GM23338 (cell line): ENCODE measurements at regions not wholly inside any gene's neighbourhood (a gene's known extent, or its start where the extent isn't known, plus 50 kb on each side); places are given as distances from the start of the nearest gene placed in this dataset.

Experiments
- CREB1 ChIP-seq: fragments of 250-450 bp; sonication (Bioruptor Pico); IDR thresholded peaks from 2 replicates; pipeline ENCODE4 v1.5.0; 2020; ENCODE audit warnings: low read depth, mild to moderate bottlenecking, moderate library complexity
- CTCF ChIP-seq, 2 experiments: fragments of 200-600 bp in 1 of 2; sonication (generic) in 1 of 2; conservative IDR thresholded peaks; 2 replicates each; pipeline versions ENCODE4 v1.5.1 to v1.6.1; 2016 to 2017; ENCODE audit warnings: antibody characterized with exemption in 2 of 2, low read depth in 2 of 2, mild to moderate bottlenecking in 2 of 2, moderate library complexity in 1 of 2
- ETS1 ChIP-seq: IDR thresholded peaks from 2 replicates; pipeline ENCODE4 v1.6.1; 2016; ENCODE audit warnings: antibody characterized with exemption
- EZH2 ChIP-seq: fragments of 200-600 bp; sonication (generic); IDR thresholded peaks from one replicate; pipeline ENCODE4 v1.8.0; 2017; ENCODE audit warnings: antibody characterized with exemption, mild to moderate bottlenecking, low read depth; ENCODE audit not compliant: unreplicated experiment
- EZH2phosphoT487 ChIP-seq: fragments of 200-600 bp; sonication (generic); IDR thresholded peaks from one replicate; pipeline ENCODE4 v1.8.1; 2018; ENCODE audit warnings: antibody characterized with exemption; ENCODE audit not compliant: unreplicated experiment
- JUNB ChIP-seq: IDR thresholded peaks from one replicate; pipeline ENCODE4 v1.6.1; 2016; ENCODE audit warnings: antibody characterized with exemption; ENCODE audit not compliant: unreplicated experiment
- NANOG ChIP-seq: IDR thresholded peaks from 2 replicates; pipeline ENCODE4 v1.6.1; 2016; ENCODE audit warnings: antibody characterized with exemption, borderline replicate concordance
- POLR2AphosphoS5 ChIP-seq: IDR thresholded peaks from 2 replicates; pipeline ENCODE4 v1.6.1; 2016; ENCODE audit warnings: antibody characterized with exemption, low read depth
- REST ChIP-seq: IDR thresholded peaks from one replicate; pipeline ENCODE4 v1.6.1; 2018; ENCODE audit warnings: antibody characterized with exemption; ENCODE audit not compliant: unreplicated experiment
- STAT1 ChIP-seq: IDR thresholded peaks from one replicate; pipeline ENCODE4 v1.6.1; 2016; ENCODE audit warnings: antibody characterized with exemption; ENCODE audit not compliant: unreplicated experiment
- ZNF114 ChIP-seq: fragments of 250-450 bp; sonication (Bioruptor Pico); IDR thresholded peaks from 2 replicates; pipeline ENCODE4 v1.5.0; 2020; ENCODE audit warnings: mild to moderate bottlenecking, moderate library complexity
- ZNF331 ChIP-seq: fragments of 250-450 bp; sonication (Bioruptor Pico); IDR thresholded peaks from 2 replicates; pipeline ENCODE4 v1.5.0; 2020; ENCODE audit warnings: low read depth, mild to moderate bottlenecking, moderate library complexity
- TF ChIP-seq, protein P1 (sequence below): fragments of 250-450 bp; sonication (Bioruptor Pico); IDR thresholded peaks from 2 replicates; pipeline ENCODE4 v1.5.0; 2020; ENCODE audit warnings: mild to moderate bottlenecking, moderate library complexity

- TF ChIP-seq EZH2, result no peak
- no peak for TF ChIP-seq CTCF (conservative IDR thresholded peaks at IDR 0.05; ENCODE audit: low read depth in 2 of 2)
- no peak for TF ChIP-seq JUNB
- TF ChIP-seq POLR2AphosphoS5, result no peak
- no peak for TF ChIP-seq EZH2phosphoT487
- no peak for TF ChIP-seq ZNF331 (CRISPR knock-in tag)
- TF ChIP-seq, protein P1, sequence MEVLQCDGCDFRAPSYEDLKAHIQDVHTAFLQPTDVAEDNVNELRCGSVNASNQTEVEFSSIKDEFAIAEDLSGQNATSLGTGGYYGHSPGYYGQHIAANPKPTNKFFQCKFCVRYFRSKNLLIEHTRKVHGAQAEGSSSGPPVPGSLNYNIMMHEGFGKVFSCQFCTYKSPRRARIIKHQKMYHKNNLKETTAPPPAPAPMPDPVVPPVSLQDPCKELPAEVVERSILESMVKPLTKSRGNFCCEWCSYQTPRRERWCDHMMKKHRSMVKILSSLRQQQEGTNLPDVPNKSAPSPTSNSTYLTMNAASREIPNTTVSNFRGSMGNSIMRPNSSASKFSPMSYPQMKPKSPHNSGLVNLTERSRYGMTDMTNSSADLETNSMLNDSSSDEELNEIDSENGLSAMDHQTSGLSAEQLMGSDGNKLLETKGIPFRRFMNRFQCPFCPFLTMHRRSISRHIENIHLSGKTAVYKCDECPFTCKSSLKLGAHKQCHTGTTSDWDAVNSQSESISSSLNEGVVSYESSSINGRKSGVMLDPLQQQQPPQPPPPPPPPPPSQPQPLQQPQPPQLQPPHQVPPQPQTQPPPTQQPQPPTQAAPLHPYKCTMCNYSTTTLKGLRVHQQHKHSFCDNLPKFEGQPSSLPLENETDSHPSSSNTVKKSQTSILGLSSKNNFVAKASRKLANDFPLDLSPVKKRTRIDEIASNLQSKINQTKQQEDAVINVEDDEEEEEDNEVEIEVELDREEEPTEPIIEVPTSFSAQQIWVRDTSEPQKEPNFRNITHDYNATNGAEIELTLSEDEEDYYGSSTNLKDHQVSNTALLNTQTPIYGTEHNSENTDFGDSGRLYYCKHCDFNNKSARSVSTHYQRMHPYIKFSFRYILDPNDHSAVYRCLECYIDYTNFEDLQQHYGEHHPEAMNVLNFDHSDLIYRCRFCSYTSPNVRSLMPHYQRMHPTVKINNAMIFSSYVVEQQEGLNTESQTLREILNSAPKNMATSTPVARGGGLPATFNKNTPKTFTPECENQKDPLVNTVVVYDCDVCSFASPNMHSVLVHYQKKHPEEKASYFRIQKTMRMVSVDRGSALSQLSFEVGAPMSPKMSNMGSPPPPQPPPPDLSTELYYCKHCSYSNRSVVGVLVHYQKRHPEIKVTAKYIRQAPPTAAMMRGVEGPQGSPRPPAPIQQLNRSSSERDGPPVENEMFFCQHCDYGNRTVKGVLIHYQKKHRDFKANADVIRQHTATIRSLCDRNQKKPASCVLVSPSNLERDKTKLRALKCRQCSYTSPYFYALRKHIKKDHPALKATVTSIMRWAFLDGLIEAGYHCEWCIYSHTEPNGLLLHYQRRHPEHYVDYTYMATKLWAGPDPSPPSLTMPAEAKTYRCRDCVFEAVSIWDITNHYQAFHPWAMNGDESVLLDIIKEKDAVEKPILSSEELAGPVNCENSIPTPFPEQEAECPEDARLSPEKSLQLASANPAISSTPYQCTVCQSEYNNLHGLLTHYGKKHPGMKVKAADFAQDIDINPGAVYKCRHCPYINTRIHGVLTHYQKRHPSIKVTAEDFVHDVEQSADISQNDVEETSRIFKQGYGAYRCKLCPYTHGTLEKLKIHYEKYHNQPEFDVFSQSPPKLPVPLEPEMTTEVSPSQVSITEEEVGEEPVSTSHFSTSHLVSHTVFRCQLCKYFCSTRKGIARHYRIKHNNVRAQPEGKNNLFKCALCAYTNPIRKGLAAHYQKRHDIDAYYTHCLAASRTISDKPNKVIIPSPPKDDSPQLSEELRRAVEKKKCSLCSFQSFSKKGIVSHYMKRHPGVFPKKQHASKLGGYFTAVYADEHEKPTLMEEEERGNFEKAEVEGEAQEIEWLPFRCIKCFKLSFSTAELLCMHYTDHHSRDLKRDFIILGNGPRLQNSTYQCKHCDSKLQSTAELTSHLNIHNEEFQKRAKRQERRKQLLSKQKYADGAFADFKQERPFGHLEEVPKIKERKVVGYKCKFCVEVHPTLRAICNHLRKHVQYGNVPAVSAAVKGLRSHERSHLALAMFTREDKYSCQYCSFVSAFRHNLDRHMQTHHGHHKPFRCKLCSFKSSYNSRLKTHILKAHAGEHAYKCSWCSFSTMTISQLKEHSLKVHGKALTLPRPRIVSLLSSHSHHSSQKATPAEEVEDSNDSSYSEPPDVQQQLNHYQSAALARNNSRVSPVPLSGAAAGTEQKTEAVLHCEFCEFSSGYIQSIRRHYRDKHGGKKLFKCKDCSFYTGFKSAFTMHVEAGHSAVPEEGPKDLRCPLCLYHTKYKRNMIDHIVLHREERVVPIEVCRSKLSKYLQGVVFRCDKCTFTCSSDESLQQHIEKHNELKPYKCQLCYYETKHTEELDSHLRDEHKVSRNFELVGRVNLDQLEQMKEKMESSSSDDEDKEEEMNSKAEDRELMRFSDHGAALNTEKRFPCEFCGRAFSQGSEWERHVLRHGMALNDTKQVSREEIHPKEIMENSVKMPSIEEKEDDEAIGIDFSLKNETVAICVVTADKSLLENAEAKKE, result no peak
- TF ChIP-seq NANOG, result no peak
- no peak for TF ChIP-seq REST
- no peak for TF ChIP-seq ETS1
- no peak for TF ChIP-seq STAT1
- no peak for TF ChIP-seq ZNF114 (CRISPR knock-in tag)
- no peak for TF ChIP-seq CREB1
Observed at GRCh38 chr4:147173322-147173721, 227.7 kb upstream of the TTC29 start.
